ENCODE measurements at regions not wholly inside any gene's neighbourhood (a gene's known extent, or its start where the extent isn't known, plus 50 kb on each side); places are given as distances from the start of the nearest gene placed in this dataset.

- no peaks in the 10 kb centered on the region for H4K20me1 ChIP-seq (ENCODE audit: control insufficient read depth, insufficient read depth, low read depth, low read length)
- no peak for TF ChIP-seq EZH2phosphoT487 (IDR thresholded peaks at IDR 0.05; ENCODE audit: borderline replicate concordance, low read length)
- no peak for TF ChIP-seq CTCF (IDR thresholded peaks at IDR 0.05; ENCODE audit: low read depth, low read length, poor library complexity, severe bottlenecking)
- no peak overlapping the region for H3K4me3 ChIP-seq (ENCODE audit: low read length)
- H3K79me2 ChIP-seq (ENCODE audit: control insufficient read depth, low read length): no peaks in the 10 kb centered on the region
- H3K36me3 ChIP-seq (ENCODE audit: control insufficient read depth, low read length): no peaks in the 10 kb centered on the region
- H3K9me2 ChIP-seq (replicated peaks; ENCODE audit: control insufficient read depth, low read length): no peaks in the 10 kb centered on the region
- H3K27ac ChIP-seq (ENCODE audit: low read depth, low read length): no peak overlapping the region
- H3K9me3 ChIP-seq (ENCODE audit: control insufficient read depth, insufficient read depth, low read length): no peaks in the 10 kb centered on the region
- no peaks in the 10 kb centered on the region for H3F3A ChIP-seq (ENCODE audit: control insufficient read depth, insufficient read depth)
- H3K4me2 ChIP-seq (ENCODE audit: low read length): no peak overlapping the region
- no peaks in the 10 kb centered on the region for H3K27me3 ChIP-seq (ENCODE audit: control insufficient read depth, low read length)
- no peaks in the 10 kb centered on the region for H3K4me1 ChIP-seq (ENCODE audit: control insufficient read depth, low read length)
Observed at GRCh38 chr16:26220894-26221293, 529.1 kb downstream of the HS3ST4 start.

GRCh38 chr16:26231647-26232046 lies 539.9 kb downstream of the HS3ST4 start:
- Histone ChIP-seq H3K79me2 (ENCODE audit: control insufficient read depth, low read length) (no peaks in the 10 kb centered on the region), H3K4me1 (ENCODE audit: control insufficient read depth, low read length) (no peaks in the 10 kb centered on the region), H3F3A (ENCODE audit: control insufficient read depth, insufficient read depth) (no peaks in the 10 kb centered on the region), H3K4me2 (ENCODE audit: low read length) (no peak overlapping the region), H3K27ac (ENCODE audit: low read depth, low read length) (no peak overlapping the region), H3K9me3 (ENCODE audit: control insufficient read depth, insufficient read depth, low read length) (no peaks in the 10 kb centered on the region), H3K27me3 (ENCODE audit: control insufficient read depth, low read length) (no peaks in the 10 kb centered on the region), H3K36me3 (ENCODE audit: control insufficient read depth, low read length) (no peaks in the 10 kb centered on the region), H4K20me1 (ENCODE audit: control insufficient read depth, insufficient read depth, low read depth, low read length) (no peaks in the 10 kb centered on the region), H3K4me3 (ENCODE audit: low read length) (no peak overlapping the region), H3K9me2 (replicated peaks; ENCODE audit: control insufficient read depth, low read length) (no peaks in the 10 kb centered on the region)
- TF ChIP-seq EZH2phosphoT487 (IDR thresholded peaks at IDR 0.05; ENCODE audit: borderline replicate concordance, low read length): no peak
- TF ChIP-seq CTCF (IDR thresholded peaks at IDR 0.05; ENCODE audit: low read depth, low read length, poor library complexity, severe bottlenecking): no peak

- no peaks in the 10 kb centered on the region for H3K36me3 ChIP-seq (ENCODE audit: control insufficient read depth, low read length)
- TF ChIP-seq EZH2phosphoT487 (IDR thresholded peaks at IDR 0.05; ENCODE audit: borderline replicate concordance, low read length): no peak
- TF ChIP-seq CTCF (IDR thresholded peaks at IDR 0.05; ENCODE audit: low read depth, low read length, poor library complexity, severe bottlenecking): no peak
- H3K27me3 ChIP-seq (ENCODE audit: control insufficient read depth, low read length): no peaks in the 10 kb centered on the region
- H3K27ac ChIP-seq (ENCODE audit: low read depth, low read length): no peak overlapping the region
- no peaks in the 10 kb centered on the region for H3K4me1 ChIP-seq (ENCODE audit: control insufficient read depth, low read length)
- no peaks in the 10 kb centered on the region for H3K9me3 ChIP-seq (ENCODE audit: control insufficient read depth, insufficient read depth, low read length)
- no peaks in the 10 kb centered on the region for H4K20me1 ChIP-seq (ENCODE audit: control insufficient read depth, insufficient read depth, low read depth, low read length)
- H3K9me2 ChIP-seq (replicated peaks; ENCODE audit: control insufficient read depth, low read length): no peaks in the 10 kb centered on the region
- H3K79me2 ChIP-seq (ENCODE audit: control insufficient read depth, low read length): no peaks in the 10 kb centered on the region
- H3K4me2 ChIP-seq (ENCODE audit: low read length): no peak overlapping the region
- no peak overlapping the region for H3K4me3 ChIP-seq (ENCODE audit: low read length)
- no peaks in the 10 kb centered on the region for H3F3A ChIP-seq (ENCODE audit: control insufficient read depth, insufficient read depth)
Observed at GRCh38 chr16:26240807-26241206, 549.0 kb downstream of the HS3ST4 start.

GRCh38 chr16:26247063-26247462 lies 555.3 kb downstream of the HS3ST4 start:
- Histone ChIP-seq H3K27ac (ENCODE audit: low read depth, low read length) (no peak overlapping the region), H3K4me1 (ENCODE audit: control insufficient read depth, low read length) (no peaks in the 10 kb centered on the region), H3K4me2 (ENCODE audit: low read length) (no peak overlapping the region), H3K9me3 (ENCODE audit: control insufficient read depth, insufficient read depth, low read length) (no peaks in the 10 kb centered on the region), H3K27me3 (ENCODE audit: control insufficient read depth, low read length) (no peaks in the 10 kb centered on the region), H3K9me2 (replicated peaks; ENCODE audit: control insufficient read depth, low read length) (no peaks in the 10 kb centered on the region), H3F3A (ENCODE audit: control insufficient read depth, insufficient read depth) (no peaks in the 10 kb centered on the region), H3K79me2 (ENCODE audit: control insufficient read depth, low read length) (no peaks in the 10 kb centered on the region), H3K36me3 (ENCODE audit: control insufficient read depth, low read length) (no peaks in the 10 kb centered on the region), H4K20me1 (ENCODE audit: control insufficient read depth, insufficient read depth, low read depth, low read length) (no peaks in the 10 kb centered on the region), H3K4me3 (ENCODE audit: low read length) (no peak overlapping the region)
- TF ChIP-seq CTCF (IDR thresholded peaks at IDR 0.05; ENCODE audit: low read depth, low read length, poor library complexity, severe bottlenecking) (no peak), EZH2phosphoT487 (IDR thresholded peaks at IDR 0.05; ENCODE audit: borderline replicate concordance, low read length) (no peak)
